KMS-11 (cell line): ENCODE measurements at regions not wholly inside any gene's neighbourhood (a gene's known extent, or its start where the extent isn't known, plus 50 kb on each side); places are given as distances from the start of the nearest gene placed in this dataset.

Source experiments
- H2AFZ ChIP-seq: fragments of 200-600 bp; sonication (generic); 2 replicates; pipeline ENCODE4 v1.6.1; 2016; ENCODE audit warnings: antibody characterized with exemption, mixed run types, low read depth
- H3K27ac ChIP-seq: fragments of 200-600 bp; sonication (generic); 2 replicates; pipeline ENCODE4 v1.6.1; 2016; ENCODE audit warnings: mild to moderate bottlenecking, mixed run types
- H3K27me3 ChIP-seq: fragments of 200-600 bp; sonication (generic); 2 replicates; pipeline ENCODE4 v1.6.1; 2017; ENCODE audit warnings: mild to moderate bottlenecking, low read depth, mixed run types, moderate library complexity; ENCODE audit not compliant: insufficient read depth
- H3K36me3 ChIP-seq: fragments of 200-600 bp; sonication (generic); 2 replicates; pipeline ENCODE4 v1.6.1; 2017; ENCODE audit warnings: mild to moderate bottlenecking, mixed run types; ENCODE audit not compliant: insufficient read depth
- H3K4me1 ChIP-seq: fragments of 200-600 bp; sonication (generic); 2 replicates; pipeline ENCODE4 v1.6.1; 2016; ENCODE audit warnings: mild to moderate bottlenecking, low read depth, mixed run types; ENCODE audit not compliant: poor library complexity, severe bottlenecking
- H3K4me2 ChIP-seq: fragments of 200-600 bp; sonication (generic); 2 replicates; pipeline ENCODE4 v1.7.0; 2016; ENCODE audit warnings: mild to moderate bottlenecking, mixed run types
- H3K4me3 ChIP-seq: fragments of 200-600 bp; sonication (generic); IDR thresholded peaks from 2 replicates; pipeline ENCODE4 v1.6.1; 2017; ENCODE audit warnings: low read depth, low read length, mixed read lengths; ENCODE audit not compliant: insufficient read depth
- H3K79me2 ChIP-seq: fragments of 200-600 bp; sonication (generic); 2 replicates; pipeline ENCODE4 v1.6.1; 2016; ENCODE audit warnings: low read depth, mixed run types; ENCODE audit not compliant: insufficient read depth
- H3K9ac ChIP-seq: fragments of 200-600 bp; sonication (generic); 2 replicates; pipeline ENCODE4 v1.6.1; 2016; ENCODE audit warnings: mild to moderate bottlenecking, mixed run types
- H4K20me1 ChIP-seq: fragments of 200-600 bp; sonication (generic); 2 replicates; pipeline ENCODE4 v1.6.1; 2016; ENCODE audit warnings: mild to moderate bottlenecking, mixed run types; ENCODE audit not compliant: insufficient read depth
- CTCF ChIP-seq: fragments of 200-600 bp; sonication (generic); conservative IDR thresholded peaks from 2 replicates; pipeline ENCODE4 v1.6.1; 2017; ENCODE audit warnings: low read depth, mild to moderate bottlenecking, antibody characterized with exemption, low read length, moderate library complexity, mixed read lengths

GRCh38 chr10:3908183-3908582 lies 123.2 kb upstream of the KLF6 start:
- Histone ChIP-seq H3K9ac (no peak overlapping the region), H3K4me2 (no peak overlapping the region), H3K79me2 (no peaks in the 10 kb centered on the region), H2AFZ (no peak overlapping the region), H3K27me3 (no peaks in the 10 kb centered on the region), H4K20me1 (no peaks in the 10 kb centered on the region), H3K4me1 (peaks cover 14% of the 10 kb centered on the region), H3K27ac (no peak overlapping the region), H3K4me3 (no peak overlapping the region), H3K36me3 (no peaks in the 10 kb centered on the region)
- no peak for TF ChIP-seq CTCF

DNA sequence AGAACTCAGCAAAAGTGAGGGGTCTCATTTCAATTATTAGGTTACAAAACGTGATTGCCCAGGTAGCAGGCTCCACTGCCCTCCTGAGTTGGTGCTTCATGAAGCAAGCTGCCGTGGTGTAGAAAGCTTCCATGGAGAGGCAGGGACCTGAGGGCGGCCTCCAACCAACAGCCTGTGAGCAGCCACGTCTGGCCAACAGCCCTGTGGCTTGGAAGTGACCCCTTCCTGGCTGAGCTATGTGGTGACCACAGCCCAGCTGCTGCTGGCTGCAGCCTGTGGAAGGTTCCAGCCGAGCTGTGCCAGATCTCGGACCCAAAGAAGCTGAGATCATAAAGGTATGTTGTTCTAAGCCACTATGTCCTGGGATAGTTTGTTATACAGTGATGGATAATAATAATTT lies 122.5 kb upstream of the KLF6 start:
- Histone ChIP-seq H4K20me1 (no peaks in the 10 kb centered on the region), H3K79me2 (no peaks in the 10 kb centered on the region), H3K4me2 (no peak overlapping the region), H3K36me3 (no peaks in the 10 kb centered on the region), H3K27me3 (no peaks in the 10 kb centered on the region), H3K4me1 (peaks cover 21% of the 10 kb centered on the region), H3K27ac (no peak overlapping the region), H2AFZ (no peak overlapping the region), H3K9ac (no peak overlapping the region), H3K4me3 (no peak overlapping the region)
- no peak for TF ChIP-seq CTCF

DNA sequence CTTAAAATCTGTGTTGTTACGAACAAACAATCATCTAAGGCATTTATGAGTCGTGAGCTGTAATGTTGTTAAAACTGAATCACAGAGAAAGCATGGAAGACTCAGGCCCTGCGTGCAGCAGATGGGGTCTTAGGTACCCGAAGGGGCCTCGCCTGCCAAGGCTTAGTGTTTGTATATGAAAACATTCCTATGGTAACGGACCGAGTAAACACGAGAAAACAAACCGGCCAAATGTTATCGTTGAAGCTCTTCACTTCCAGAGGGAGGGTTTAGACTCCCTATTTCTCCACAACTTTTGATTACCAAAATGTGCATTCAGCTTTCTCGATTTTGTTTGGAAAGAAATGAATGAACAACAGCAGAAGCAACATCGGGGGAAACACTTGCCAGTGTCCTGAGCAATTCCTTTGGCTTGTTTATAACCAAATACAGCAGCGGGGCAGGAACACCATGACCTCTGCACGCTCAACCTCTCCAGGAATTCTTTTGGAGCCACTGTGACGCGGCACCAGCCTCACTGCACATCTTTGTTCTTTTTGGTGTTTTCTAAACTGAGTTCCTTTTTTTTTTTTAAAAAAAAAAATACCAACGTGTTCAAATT lies 121.6 kb upstream of the KLF6 start:
- H2AFZ ChIP-seq, result no peak overlapping the region
- H3K9ac ChIP-seq, result no peak overlapping the region
- TF ChIP-seq CTCF, result no peak
- no peaks in the 10 kb centered on the region for H4K20me1 ChIP-seq
- peaks cover 28% of the 10 kb centered on the region for H3K4me1 ChIP-seq
- no peaks in the 10 kb centered on the region for H3K27me3 ChIP-seq
- H3K36me3 ChIP-seq, result no peaks in the 10 kb centered on the region
- no peaks in the 10 kb centered on the region for H3K79me2 ChIP-seq
- no peak overlapping the region for H3K27ac ChIP-seq
- no peak overlapping the region for H3K4me3 ChIP-seq
- H3K4me2 ChIP-seq, result no peak overlapping the region

- H3K9ac ChIP-seq, result no peak overlapping the region
- no peaks in the 10 kb centered on the region for H3K79me2 ChIP-seq
- no peaks in the 10 kb centered on the region for H3K27me3 ChIP-seq
- H3K4me2 ChIP-seq, result no peak overlapping the region
- no peaks in the 10 kb centered on the region for H3K36me3 ChIP-seq
- no peak overlapping the region for H3K4me3 ChIP-seq
- no peak overlapping the region for H2AFZ ChIP-seq
- no peak overlapping the region for H3K27ac ChIP-seq
- peaks cover 49% of the 10 kb centered on the region for H3K4me1 ChIP-seq
- TF ChIP-seq CTCF, result no peak
- H4K20me1 ChIP-seq, result no peaks in the 10 kb centered on the region
Observed at GRCh38 chr10:3904419-3904960, 119.5 kb upstream of the KLF6 start.
